H1 (cell line): ENCODE measurements at regions not wholly inside any gene's neighbourhood (a gene's known extent, or its start where the extent isn't known, plus 50 kb on each side); places are given as distances from the start of the nearest gene placed in this dataset.

Source experiments
- CEBPB ChIP-seq: IDR thresholded peaks from 2 replicates; pipeline ENCODE4 v1.6.1; 2012; ENCODE audit warnings: low read depth, low read length
- EP300 ChIP-seq, 2 experiments: IDR thresholded peaks; 1 replicate in 1 of 2; 2 replicates in 1 of 2; pipeline ENCODE4 v1.6.1; 2011 to 2012; ENCODE audit warnings: low read depth in 2 of 2, low read length in 2 of 2, mild to moderate bottlenecking in 2 of 2, borderline replicate concordance in 1 of 2, inconsistent platforms in 1 of 2, moderate library complexity in 1 of 2
- HDAC6 ChIP-seq: IDR thresholded peaks from one replicate; pipeline ENCODE4 v1.7.1; 2012; ENCODE audit warnings: low read depth, mild to moderate bottlenecking, inconsistent platforms, low read length, moderate library complexity
- JUND ChIP-seq: IDR thresholded peaks from 2 replicates; pipeline ENCODE4 v1.6.1; 2011; ENCODE audit warnings: mild to moderate bottlenecking, improper control_type of control experiment, low read length
- POLR2A ChIP-seq, 2 experiments: IDR thresholded peaks; 1 replicate in 1 of 2; 2 replicates in 1 of 2; pipeline ENCODE4 v1.6.1; 2011; ENCODE audit warnings: low read depth in 2 of 2, low read length in 2 of 2, mild to moderate bottlenecking in 2 of 2; ENCODE audit errors: control extremely low read depth in 1 of 2
- RAD21 ChIP-seq, 2 experiments: IDR thresholded peaks in 1 of 2; conservative IDR thresholded peaks in 1 of 2; 2 replicates each; pipeline ENCODE4 v1.6.1; 2011; ENCODE audit warnings: low read depth in 2 of 2, low read length in 2 of 2, improper control_type of control experiment in 1 of 2, inconsistent platforms in 1 of 2, mild to moderate bottlenecking in 1 of 2, moderate library complexity in 1 of 2
- RBBP5 ChIP-seq: IDR thresholded peaks from 2 replicates; pipeline ENCODE4 v1.7.1; 2012; ENCODE audit warnings: low read depth, mild to moderate bottlenecking, inconsistent platforms, low read length, moderate library complexity, borderline replicate concordance
- SAP30 ChIP-seq: fragments of 300-600 bp; sonication (generic); IDR thresholded peaks from 2 replicates; pipeline ENCODE4 v1.7.1; 2012; ENCODE audit warnings: low read length, moderate library complexity, mild to moderate bottlenecking, inconsistent platforms; ENCODE audit not compliant: insufficient read depth, insufficient replicate concordance
- SUZ12 ChIP-seq: fragments of 200-600 bp; sonication (generic); IDR thresholded peaks from 2 replicates; pipeline ENCODE4 v1.6.1; 2012; ENCODE audit warnings: mild to moderate bottlenecking, inconsistent platforms, low read length, moderate library complexity, mixed read lengths
- TAF1 ChIP-seq: IDR thresholded peaks from 2 replicates; pipeline ENCODE4 v1.6.1; 2011; ENCODE audit warnings: mild to moderate bottlenecking, low read depth, low read length
- YY1 ChIP-seq: IDR thresholded peaks from 2 replicates; pipeline ENCODE4 v1.6.1; 2011; ENCODE audit warnings: low read depth, mild to moderate bottlenecking, low read length
- TF ChIP-seq, protein P1 (sequence below), 3 experiments: IDR thresholded peaks; 1 replicate in 2 of 3; 2 replicates in 1 of 3; pipeline versions ENCODE4 v1.5.1 to v1.6.1; 2011; ENCODE audit warnings: low read length in 3 of 3, mild to moderate bottlenecking in 3 of 3, inconsistent platforms in 2 of 3, low read depth in 1 of 3, moderate library complexity in 1 of 3; ENCODE audit not compliant: insufficient read depth in 1 of 3; ENCODE audit errors: control extremely low read depth in 1 of 3
- TF ChIP-seq, protein P2 (sequence below): IDR thresholded peaks from 2 replicates; pipeline ENCODE4 v1.6.1; 2012; ENCODE audit warnings: low read length, inconsistent platforms

DNA sequence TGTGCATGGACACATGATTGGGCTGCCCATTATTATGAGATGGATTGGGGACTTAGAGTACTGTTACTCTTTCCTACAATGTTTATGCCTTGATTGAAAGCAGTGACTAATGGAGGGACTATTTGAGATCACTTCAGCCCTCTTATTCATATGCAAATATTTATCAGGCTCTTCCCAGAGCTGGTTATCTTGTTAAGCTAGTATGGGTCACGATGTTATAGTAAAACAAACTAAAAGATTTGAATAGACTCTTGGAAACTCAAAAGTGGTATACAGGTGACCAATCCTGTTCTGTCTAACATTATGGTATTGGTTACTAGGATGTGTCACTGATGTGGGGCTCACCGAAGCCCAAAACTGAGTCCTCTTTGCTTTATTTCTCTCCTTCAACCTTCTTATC lies 306.2 kb upstream of the CASK start:
- no peak for TF ChIP-seq TAF1
- TF ChIP-seq, protein P1, sequence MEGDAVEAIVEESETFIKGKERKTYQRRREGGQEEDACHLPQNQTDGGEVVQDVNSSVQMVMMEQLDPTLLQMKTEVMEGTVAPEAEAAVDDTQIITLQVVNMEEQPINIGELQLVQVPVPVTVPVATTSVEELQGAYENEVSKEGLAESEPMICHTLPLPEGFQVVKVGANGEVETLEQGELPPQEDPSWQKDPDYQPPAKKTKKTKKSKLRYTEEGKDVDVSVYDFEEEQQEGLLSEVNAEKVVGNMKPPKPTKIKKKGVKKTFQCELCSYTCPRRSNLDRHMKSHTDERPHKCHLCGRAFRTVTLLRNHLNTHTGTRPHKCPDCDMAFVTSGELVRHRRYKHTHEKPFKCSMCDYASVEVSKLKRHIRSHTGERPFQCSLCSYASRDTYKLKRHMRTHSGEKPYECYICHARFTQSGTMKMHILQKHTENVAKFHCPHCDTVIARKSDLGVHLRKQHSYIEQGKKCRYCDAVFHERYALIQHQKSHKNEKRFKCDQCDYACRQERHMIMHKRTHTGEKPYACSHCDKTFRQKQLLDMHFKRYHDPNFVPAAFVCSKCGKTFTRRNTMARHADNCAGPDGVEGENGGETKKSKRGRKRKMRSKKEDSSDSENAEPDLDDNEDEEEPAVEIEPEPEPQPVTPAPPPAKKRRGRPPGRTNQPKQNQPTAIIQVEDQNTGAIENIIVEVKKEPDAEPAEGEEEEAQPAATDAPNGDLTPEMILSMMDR (IDR thresholded peaks at IDR 0.05; ENCODE audit: control extremely low read depth in 1 of 3, insufficient read depth in 1 of 3, low read depth in 1 of 3, low read length in 3 of 3) = no peak
- no peak for TF ChIP-seq SUZ12
- no peak for TF ChIP-seq RAD21 (IDR thresholded peaks at IDR 0.05 in 1 of 2, conservative IDR thresholded peaks at IDR 0.05 in 1 of 2; ENCODE audit: low read depth in 2 of 2, low read length in 2 of 2)
- no peak for TF ChIP-seq HDAC6
- no peak for TF ChIP-seq POLR2A (IDR thresholded peaks at IDR 0.05; ENCODE audit: control extremely low read depth in 1 of 2, low read depth in 2 of 2, low read length in 2 of 2)
- TF ChIP-seq EP300 (IDR thresholded peaks at IDR 0.05; ENCODE audit: borderline replicate concordance in 1 of 2, low read depth in 2 of 2, low read length in 2 of 2) = no peak
- TF ChIP-seq RBBP5 = no peak
- no peak for TF ChIP-seq CEBPB
- TF ChIP-seq, protein P2, sequence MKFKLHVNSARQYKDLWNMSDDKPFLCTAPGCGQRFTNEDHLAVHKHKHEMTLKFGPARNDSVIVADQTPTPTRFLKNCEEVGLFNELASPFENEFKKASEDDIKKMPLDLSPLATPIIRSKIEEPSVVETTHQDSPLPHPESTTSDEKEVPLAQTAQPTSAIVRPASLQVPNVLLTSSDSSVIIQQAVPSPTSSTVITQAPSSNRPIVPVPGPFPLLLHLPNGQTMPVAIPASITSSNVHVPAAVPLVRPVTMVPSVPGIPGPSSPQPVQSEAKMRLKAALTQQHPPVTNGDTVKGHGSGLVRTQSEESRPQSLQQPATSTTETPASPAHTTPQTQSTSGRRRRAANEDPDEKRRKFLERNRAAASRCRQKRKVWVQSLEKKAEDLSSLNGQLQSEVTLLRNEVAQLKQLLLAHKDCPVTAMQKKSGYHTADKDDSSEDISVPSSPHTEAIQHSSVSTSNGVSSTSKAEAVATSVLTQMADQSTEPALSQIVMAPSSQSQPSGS = no peak
- TF ChIP-seq SAP30 = no peak
- no peak for TF ChIP-seq JUND
- no peak for TF ChIP-seq YY1
